ENCODE measurements at regions not wholly inside any gene's neighbourhood (a gene's known extent, or its start where the extent isn't known, plus 50 kb on each side); places are given as distances from the start of the nearest gene placed in this dataset.
"Not testable (repeated sequence)": the region's sequence is repeated elsewhere in the genome, so short reads cannot be mapped to it uniquely, and the experiment has no call there.

- Histone ChIP-seq H3K36me3 (ENCODE audit: insufficient read depth, low read length) (no peaks in the 10 kb centered on the region), H3K9me3 (ENCODE audit: control insufficient read depth, insufficient read depth, low read length) (no peaks in the 10 kb centered on the region), H3K9ac (ENCODE audit: low read depth, low read length) (no peak overlapping the region), H3K4me1 (ENCODE audit: insufficient read depth, low read length) (no peaks in the 10 kb centered on the region)
Observed at GRCh38 chr5:131107128-131107527, 57.9 kb downstream of the HINT1 start.

- Histone ChIP-seq H3K9me3 (ENCODE audit: control insufficient read depth, insufficient read depth, low read length) (no peaks in the 10 kb centered on the region), H3K9ac (ENCODE audit: low read depth, low read length) (no peak overlapping the region), H3K36me3 (ENCODE audit: insufficient read depth, low read length) (no peaks in the 10 kb centered on the region), H3K4me1 (ENCODE audit: insufficient read depth, low read length) (no peaks in the 10 kb centered on the region; the same call in 1 of the 2 replicates)
Observed at GRCh38 chr5:131104169-131104808, 60.8 kb downstream of the HINT1 start.

GRCh38 chr5:131096774-131097710 lies 68.0 kb downstream of the HINT1 start:
- H3K36me3 ChIP-seq (ENCODE audit: insufficient read depth, low read length) = no peaks in the 10 kb centered on the region
- H3K9me3 ChIP-seq (ENCODE audit: control insufficient read depth, insufficient read depth, low read length) = no peaks in the 10 kb centered on the region
- H3K4me1 ChIP-seq (ENCODE audit: insufficient read depth, low read length) = no peaks in the 10 kb centered on the region; the same call in 1 of the 2 replicates
- H3K9ac ChIP-seq (ENCODE audit: low read depth, low read length) = no peak overlapping the region

GRCh38 chr5:131095561-131095960 lies 69.5 kb downstream of the HINT1 start:
- H3K9ac ChIP-seq (ENCODE audit: low read depth, low read length); H3K4me1 ChIP-seq (ENCODE audit: insufficient read depth, low read length); H3K9me3 ChIP-seq (ENCODE audit: control insufficient read depth, insufficient read depth, low read length); H3K36me3 ChIP-seq (ENCODE audit: insufficient read depth, low read length): not testable (repeated sequence)

- Histone ChIP-seq H3K4me1 (ENCODE audit: insufficient read depth, low read length) (no peaks in the 10 kb centered on the region), H3K36me3 (ENCODE audit: insufficient read depth, low read length) (no peaks in the 10 kb centered on the region), H3K9ac (ENCODE audit: low read depth, low read length) (no peak overlapping the region), H3K9me3 (ENCODE audit: control insufficient read depth, insufficient read depth, low read length) (peaks cover 4% of the 10 kb centered on the region; the same call in 1 of the 2 replicates)
Observed at GRCh38 chr5:131084436-131084835, 80.6 kb downstream of the HINT1 start.

- H3K9ac ChIP-seq (ENCODE audit: low read depth, low read length) = no peak overlapping the region
- H3K4me1 ChIP-seq (ENCODE audit: insufficient read depth, low read length) = no peaks in the 10 kb centered on the region
- peaks cover 4% of the 10 kb centered on the region; the same call in 1 of the 2 replicates for H3K9me3 ChIP-seq (ENCODE audit: control insufficient read depth, insufficient read depth, low read length)
- H3K36me3 ChIP-seq (ENCODE audit: insufficient read depth, low read length) = no peaks in the 10 kb centered on the region
Observed at GRCh38 chr5:131081913-131082488, 83.1 kb downstream of the HINT1 start.

GRCh38 chr5:131081374-131081773 lies 83.7 kb downstream of the HINT1 start:
- Histone ChIP-seq H3K9me3 (ENCODE audit: control insufficient read depth, insufficient read depth, low read length) (peaks cover 4% of the 10 kb centered on the region; the same call in 1 of the 2 replicates), H3K9ac (ENCODE audit: low read depth, low read length) (no peak overlapping the region), H3K4me1 (ENCODE audit: insufficient read depth, low read length) (no peaks in the 10 kb centered on the region), H3K36me3 (ENCODE audit: insufficient read depth, low read length) (no peaks in the 10 kb centered on the region)

- H3K4me1 ChIP-seq (ENCODE audit: insufficient read depth, low read length) = no peaks in the 10 kb centered on the region
- H3K36me3 ChIP-seq (ENCODE audit: insufficient read depth, low read length) = no peaks in the 10 kb centered on the region
- no peak overlapping the region for H3K9ac ChIP-seq (ENCODE audit: low read depth, low read length)
- no peaks in the 10 kb centered on the region for H3K9me3 ChIP-seq (ENCODE audit: control insufficient read depth, insufficient read depth, low read length)
Observed at GRCh38 chr5:131079232-131079631, 85.8 kb downstream of the HINT1 start.

GRCh38 chr5:131068893-131069643 lies 96.0 kb downstream of the HINT1 start:
- no peaks in the 10 kb centered on the region for H3K36me3 ChIP-seq (ENCODE audit: insufficient read depth, low read length)
- no peaks in the 10 kb centered on the region for H3K4me1 ChIP-seq (ENCODE audit: insufficient read depth, low read length)
- peaks cover 2% of the 10 kb centered on the region; the same call in 1 of the 2 replicates for H3K9me3 ChIP-seq (ENCODE audit: control insufficient read depth, insufficient read depth, low read length)
- H3K9ac ChIP-seq (ENCODE audit: low read depth, low read length) = no peak overlapping the region

- no peaks in the 10 kb centered on the region for H3K4me1 ChIP-seq (ENCODE audit: insufficient read depth, low read length)
- no peaks in the 10 kb centered on the region for H3K36me3 ChIP-seq (ENCODE audit: insufficient read depth, low read length)
- no peak overlapping the region for H3K9ac ChIP-seq (ENCODE audit: low read depth, low read length)
- peaks cover 2% of the 10 kb centered on the region; the same call in 1 of the 2 replicates for H3K9me3 ChIP-seq (ENCODE audit: control insufficient read depth, insufficient read depth, low read length)
Observed at GRCh38 chr5:131068076-131068475, 97.0 kb downstream of the HINT1 start.

- no peaks in the 10 kb centered on the region for H3K4me1 ChIP-seq (ENCODE audit: insufficient read depth, low read length)
- H3K9ac ChIP-seq (ENCODE audit: low read depth, low read length) = no peak overlapping the region
- no peaks in the 10 kb centered on the region for H3K36me3 ChIP-seq (ENCODE audit: insufficient read depth, low read length)
- H3K9me3 ChIP-seq (ENCODE audit: control insufficient read depth, insufficient read depth, low read length) = peaks cover 2% of the 10 kb centered on the region; the same call in 1 of the 2 replicates
Observed at GRCh38 chr5:131067636-131068035, 97.4 kb downstream of the HINT1 start.

- H3K9ac ChIP-seq (ENCODE audit: low read depth, low read length) = no peak overlapping the region
- peaks cover 2% of the 10 kb centered on the region; the same call in 1 of the 2 replicates for H3K9me3 ChIP-seq (ENCODE audit: control insufficient read depth, insufficient read depth, low read length)
- no peaks in the 10 kb centered on the region for H3K36me3 ChIP-seq (ENCODE audit: insufficient read depth, low read length)
- no peaks in the 10 kb centered on the region for H3K4me1 ChIP-seq (ENCODE audit: insufficient read depth, low read length)
Observed at GRCh38 chr5:131064669-131065371, 100.2 kb downstream of the HINT1 start.

GRCh38 chr5:131042021-131042789 lies 122.9 kb downstream of the HINT1 start:
- no peaks in the 10 kb centered on the region for H3K9me3 ChIP-seq (ENCODE audit: control insufficient read depth, insufficient read depth, low read length)
- no peaks in the 10 kb centered on the region for H3K4me1 ChIP-seq (ENCODE audit: insufficient read depth, low read length)
- no peak overlapping the region for H3K9ac ChIP-seq (ENCODE audit: low read depth, low read length)
- H3K36me3 ChIP-seq (ENCODE audit: insufficient read depth, low read length) = no peaks in the 10 kb centered on the region

Data from ES-I3 (cell line).